Rectal smooth muscle tissue (tissue), 1 donor: ENCODE measurements at regions not wholly inside any gene's neighbourhood (a gene's known extent, or its start where the extent isn't known, plus 50 kb on each side); places are given as distances from the start of the nearest gene placed in this dataset.

ENCODE experiments used
- H3K27ac ChIP-seq: one replicate; pipeline ENCODE4 v1.7.0; 2013; ENCODE audit warnings: low read depth, low read length, inconsistent platforms
- H3K27me3 ChIP-seq: one replicate; pipeline ENCODE4 v1.7.0; 2013; ENCODE audit warnings: low read length; ENCODE audit not compliant: control insufficient read depth, insufficient read depth
- H3K36me3 ChIP-seq: one replicate; pipeline ENCODE4 v1.7.0; 2013; ENCODE audit warnings: low read length; ENCODE audit not compliant: control insufficient read depth, insufficient read depth
- H3K4me1 ChIP-seq: one replicate; pipeline ENCODE4 v1.7.0; 2013; ENCODE audit warnings: low read length; ENCODE audit not compliant: control insufficient read depth, insufficient read depth
- H3K4me3 ChIP-seq: one replicate; pipeline ENCODE4 v1.7.0; 2013; ENCODE audit warnings: low read length
- H3K9ac ChIP-seq: one replicate; pipeline ENCODE4 v1.7.0; 2013; ENCODE audit warnings: low read length

DNA sequence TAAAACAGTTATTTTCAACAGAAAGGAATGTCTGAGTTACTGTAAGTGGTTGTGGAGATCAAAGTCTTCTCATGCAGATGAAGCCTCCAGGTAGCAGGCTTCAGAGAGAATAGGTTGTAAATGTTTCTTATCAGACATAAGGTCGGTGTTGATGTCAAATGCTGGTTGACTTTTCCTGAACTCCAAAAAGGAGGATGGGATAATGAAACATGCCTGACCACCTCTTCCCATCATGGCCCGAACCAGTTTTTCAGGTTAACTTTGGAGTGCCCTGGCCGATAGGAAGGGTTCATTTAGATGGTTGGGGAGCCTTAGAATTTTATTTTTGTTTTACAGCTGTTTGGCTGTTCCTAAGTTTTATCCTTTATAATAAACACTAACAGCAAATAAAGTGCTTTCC lies 478.4 kb downstream of the ACTL7B start:
- H3K9ac ChIP-seq: no peak overlapping the region
- no peaks in the 10 kb centered on the region for H3K27me3 ChIP-seq
- no peak overlapping the region for H3K27ac ChIP-seq
- H3K4me3 ChIP-seq: no peak overlapping the region
- no peaks in the 10 kb centered on the region for H3K36me3 ChIP-seq
- H3K4me1 ChIP-seq: no peaks in the 10 kb centered on the region

DNA sequence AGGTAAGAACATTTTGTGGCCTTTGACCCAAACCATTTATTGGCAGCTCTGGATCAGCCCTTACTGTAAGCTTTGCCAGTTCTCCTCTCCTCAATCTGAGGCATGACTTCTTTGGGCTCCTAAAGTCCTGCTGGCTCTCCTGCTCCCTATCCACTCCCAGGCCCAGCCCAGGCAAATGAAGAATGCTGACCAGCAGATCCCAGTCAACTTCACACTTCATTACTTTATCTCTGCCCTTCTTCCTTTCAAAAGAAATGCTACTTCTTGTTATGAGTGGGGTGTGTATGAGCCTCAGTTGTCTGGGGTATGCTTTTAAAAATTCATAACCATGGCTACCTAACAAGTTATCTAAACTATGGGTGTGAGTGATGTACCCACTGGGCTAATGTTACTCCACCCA lies 479.6 kb downstream of the ACTL7B start:
- Histone ChIP-seq H3K36me3 (no peaks in the 10 kb centered on the region), H3K27ac (no peak overlapping the region), H3K4me1 (no peaks in the 10 kb centered on the region), H3K9ac (no peak overlapping the region), H3K4me3 (no peak overlapping the region), H3K27me3 (no peaks in the 10 kb centered on the region)

DNA sequence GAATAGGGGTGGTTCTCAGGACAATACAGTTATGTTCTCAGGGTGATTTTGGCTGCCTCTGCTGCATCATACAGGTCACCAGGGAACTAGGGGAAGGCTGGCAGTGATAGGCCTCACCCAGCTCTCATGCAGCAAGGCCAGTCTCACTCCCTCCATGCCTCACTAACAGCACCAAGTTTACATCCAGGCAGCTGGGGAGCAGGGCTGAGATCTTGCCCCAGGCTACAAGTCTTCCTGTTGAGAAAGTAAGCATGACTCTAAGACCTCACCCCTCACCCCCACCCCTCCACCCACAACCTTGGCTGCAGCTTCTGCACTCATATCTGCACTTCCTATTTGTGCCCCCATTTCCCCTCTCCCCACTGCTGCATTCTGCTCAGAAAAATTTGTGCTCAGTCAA lies 481.2 kb downstream of the ACTL7B start:
- H3K27me3 ChIP-seq: no peaks in the 10 kb centered on the region
- H3K27ac ChIP-seq: no peak overlapping the region
- H3K9ac ChIP-seq: no peak overlapping the region
- H3K4me1 ChIP-seq: no peaks in the 10 kb centered on the region
- H3K36me3 ChIP-seq: no peaks in the 10 kb centered on the region
- no peak overlapping the region for H3K4me3 ChIP-seq

DNA sequence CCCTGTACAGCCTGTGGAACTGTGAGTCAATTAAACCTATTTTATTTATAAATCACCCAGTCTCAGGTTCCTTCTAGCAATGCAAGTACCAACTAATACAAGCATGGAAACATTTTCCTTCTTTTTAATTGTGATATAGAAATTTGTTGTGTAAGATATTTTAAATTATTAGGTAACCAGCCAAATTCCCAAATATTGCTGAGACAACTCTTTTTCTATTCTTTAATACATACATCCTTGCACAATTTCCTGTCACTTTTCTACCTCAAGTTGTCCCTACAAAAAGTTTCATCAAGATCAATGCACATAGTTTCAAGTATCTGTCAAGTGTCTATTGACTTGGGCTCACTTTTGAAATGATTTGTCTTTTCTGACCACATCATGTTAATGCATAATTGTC lies 488.6 kb downstream of the ACTL7B start:
- Histone ChIP-seq H3K27ac (no peak overlapping the region), H3K36me3 (no peaks in the 10 kb centered on the region), H3K4me1 (no peaks in the 10 kb centered on the region), H3K27me3 (no peaks in the 10 kb centered on the region), H3K9ac (no peak overlapping the region), H3K4me3 (no peak overlapping the region)

DNA sequence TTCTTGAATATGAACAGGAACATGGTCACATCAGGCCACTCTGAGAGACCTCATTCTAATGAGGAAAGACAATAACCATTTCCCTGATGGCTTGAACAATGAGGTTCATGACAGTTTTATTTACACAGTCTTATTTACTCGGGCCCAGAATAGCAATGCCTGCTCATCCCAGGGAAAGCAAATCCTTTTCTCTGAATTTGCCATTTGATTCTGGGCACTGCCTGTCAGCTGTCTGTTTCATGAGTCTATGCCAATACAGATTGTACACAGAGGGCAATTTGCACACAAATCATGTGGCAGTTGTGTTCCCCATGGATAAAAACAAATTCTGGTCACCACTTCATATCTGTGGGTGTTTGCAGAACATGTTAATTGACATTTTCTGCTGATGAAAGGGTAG lies 492.5 kb downstream of the ACTL7B start:
- Histone ChIP-seq H3K27me3 (no peaks in the 10 kb centered on the region), H3K4me1 (no peaks in the 10 kb centered on the region), H3K36me3 (no peaks in the 10 kb centered on the region), H3K27ac (no peak overlapping the region), H3K4me3 (no peak overlapping the region), H3K9ac (no peak overlapping the region)

DNA sequence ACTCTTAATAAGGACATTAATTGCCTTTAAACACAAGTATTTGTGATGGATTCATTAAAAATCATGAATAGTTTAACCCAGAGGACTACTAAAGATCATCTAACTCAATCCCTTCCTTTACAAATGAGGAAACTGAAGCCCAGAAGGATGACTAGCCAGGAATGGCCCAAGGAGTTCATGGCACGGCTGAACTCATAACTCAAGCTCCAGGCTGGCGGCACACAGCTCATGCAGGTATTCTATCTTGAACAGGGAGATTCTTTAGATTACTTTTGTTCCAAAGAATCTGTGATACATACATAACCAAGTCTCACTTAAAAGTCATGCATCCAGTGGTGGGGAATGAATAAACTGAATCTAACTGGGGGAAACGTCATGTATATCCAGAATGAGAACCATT lies 495.5 kb downstream of the ACTL7B start:
- H3K9ac ChIP-seq: no peak overlapping the region
- H3K4me3 ChIP-seq: no peak overlapping the region
- H3K27ac ChIP-seq: no peak overlapping the region

DNA sequence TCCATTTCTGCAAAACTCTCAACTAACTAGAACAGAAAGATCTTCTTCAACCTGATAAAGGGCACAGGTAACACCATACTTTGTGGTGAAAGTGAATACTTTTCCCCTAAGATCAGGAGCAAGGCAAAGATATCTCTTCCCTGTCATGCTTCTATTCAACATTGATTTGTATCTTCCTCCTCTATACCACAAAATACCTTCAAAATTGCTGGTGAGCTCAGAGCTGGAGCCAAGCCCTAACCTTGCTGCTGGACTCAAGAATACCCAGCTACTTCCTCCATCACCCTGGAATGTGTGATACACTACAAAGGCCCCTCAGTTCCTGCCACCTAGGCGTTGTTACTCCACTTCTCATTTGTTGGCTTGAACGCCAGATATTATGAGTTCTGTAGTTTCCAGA lies 499.0 kb downstream of the ACTL7B start:
- H3K36me3 ChIP-seq: no peaks in the 10 kb centered on the region
- H3K27me3 ChIP-seq: no peaks in the 10 kb centered on the region
- no peak overlapping the region for H3K27ac ChIP-seq
- no peak overlapping the region for H3K9ac ChIP-seq
- no peak overlapping the region for H3K4me3 ChIP-seq
- H3K4me1 ChIP-seq: no peaks in the 10 kb centered on the region

More for the DNA sequence above, 495.5 kb downstream of the ACTL7B start:
- Histone ChIP-seq H3K27me3 (no peaks in the 10 kb centered on the region), H3K4me1 (no peaks in the 10 kb centered on the region), H3K36me3 (no peaks in the 10 kb centered on the region)

DNA sequence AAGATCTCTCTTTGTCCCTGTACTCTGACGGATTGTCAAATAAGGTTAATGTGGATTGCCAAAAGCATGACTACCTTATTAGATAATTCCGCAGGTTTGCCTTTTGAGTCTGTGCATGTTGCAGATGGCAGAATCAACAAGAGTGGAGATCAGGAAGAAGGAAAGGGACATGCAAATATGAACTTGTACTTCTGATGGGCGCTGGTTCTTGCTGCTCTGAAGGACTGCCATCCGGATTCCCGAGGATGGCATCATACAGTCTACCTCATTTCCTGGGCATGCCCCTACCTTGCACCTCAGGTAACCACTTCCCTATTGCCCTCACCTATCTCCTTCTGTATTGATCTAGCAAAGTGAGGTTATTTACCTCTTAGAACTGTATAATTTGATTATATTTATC lies 504.2 kb downstream of the ACTL7B start:
- no peak overlapping the region for H3K27ac ChIP-seq
- no peaks in the 10 kb centered on the region for H3K27me3 ChIP-seq
- H3K36me3 ChIP-seq: no peaks in the 10 kb centered on the region
- H3K4me1 ChIP-seq: no peaks in the 10 kb centered on the region
- no peak overlapping the region for H3K9ac ChIP-seq
- no peak overlapping the region for H3K4me3 ChIP-seq

DNA sequence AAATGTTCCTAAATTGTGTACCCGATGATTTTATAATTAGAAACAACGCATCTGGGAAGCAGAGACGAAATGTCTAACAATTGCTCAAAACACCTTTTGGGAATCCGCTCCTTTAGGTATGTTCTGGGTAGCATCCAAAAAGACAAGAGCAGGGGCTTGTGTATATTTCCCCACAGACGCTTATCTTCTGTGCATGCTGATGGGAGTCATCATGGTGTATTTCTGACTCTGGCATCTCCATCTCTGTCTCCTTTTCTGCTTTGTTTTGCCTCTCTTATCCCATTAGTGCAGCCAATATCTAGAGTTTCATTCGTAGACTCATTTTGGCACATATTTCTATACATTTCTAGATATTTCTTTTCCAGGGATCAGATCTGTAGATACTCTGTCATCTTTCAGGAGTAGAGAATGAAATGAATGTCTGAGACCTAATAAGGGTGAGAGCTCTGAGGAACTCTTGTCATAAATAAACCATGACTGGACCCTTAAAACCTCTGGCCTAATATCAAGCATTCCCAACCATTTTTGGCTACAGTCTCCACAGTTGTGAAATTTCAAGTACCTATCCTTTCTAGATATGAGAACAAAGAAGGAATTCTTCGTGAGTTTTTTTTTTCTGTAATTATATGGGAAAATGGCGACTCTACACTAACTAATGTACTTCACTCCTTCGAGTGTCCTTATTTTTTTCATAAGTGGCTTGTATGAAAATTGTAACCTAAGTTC lies 508.2 kb downstream of the ACTL7B start:
- Histone ChIP-seq H3K9ac (no peak overlapping the region), H3K27ac (no peak overlapping the region), H3K27me3 (no peaks in the 10 kb centered on the region)

DNA sequence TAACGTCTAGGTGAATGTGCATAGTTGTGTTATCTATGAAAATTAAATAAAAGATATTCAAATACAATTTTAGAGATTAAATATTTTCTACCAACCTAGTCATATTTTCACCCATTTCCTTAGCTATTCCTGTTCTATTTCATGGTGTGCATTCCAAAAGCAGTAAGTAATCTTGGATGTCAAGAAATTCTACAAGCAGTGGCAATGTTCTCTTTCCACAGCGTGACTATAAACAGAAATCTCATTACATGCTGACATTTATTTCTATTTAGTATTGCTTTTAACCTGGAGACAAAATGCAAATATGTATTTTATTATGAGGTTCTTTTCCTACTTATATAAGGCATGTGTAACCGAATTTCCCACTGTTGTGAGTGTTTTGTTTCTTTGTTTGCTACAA lies 510.0 kb downstream of the ACTL7B start:
- Histone ChIP-seq H3K9ac (no peak overlapping the region), H3K4me3 (no peak overlapping the region), H3K27me3 (no peaks in the 10 kb centered on the region), H3K36me3 (no peaks in the 10 kb centered on the region), H3K27ac (no peak overlapping the region), H3K4me1 (peaks cover 3% of the 10 kb centered on the region)

More for the DNA sequence above, 508.2 kb downstream of the ACTL7B start:
- no peaks in the 10 kb centered on the region for H3K36me3 ChIP-seq
- H3K4me3 ChIP-seq: no peak overlapping the region
- peaks cover 3% of the 10 kb centered on the region for H3K4me1 ChIP-seq

DNA sequence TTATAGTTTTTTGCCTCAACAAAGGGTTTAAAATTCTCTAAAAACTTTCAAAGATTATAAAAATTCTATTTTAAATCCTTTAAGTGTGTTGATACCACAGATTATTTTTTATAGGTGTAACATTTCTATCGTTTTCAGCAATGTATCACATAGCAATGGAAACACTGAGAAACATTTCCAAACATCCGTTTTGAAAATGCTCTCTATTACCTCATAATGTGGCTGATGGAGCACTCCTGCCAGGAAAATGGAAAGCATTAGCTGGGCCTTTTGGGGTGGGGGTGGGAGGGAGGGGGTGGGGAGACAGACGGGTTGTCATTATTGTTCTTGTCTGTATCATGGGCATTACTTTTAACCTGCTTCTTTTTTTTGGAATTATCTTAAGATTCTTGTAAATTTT lies 516.5 kb downstream of the ACTL7B start:
- no peak overlapping the region for H3K9ac ChIP-seq

DNA sequence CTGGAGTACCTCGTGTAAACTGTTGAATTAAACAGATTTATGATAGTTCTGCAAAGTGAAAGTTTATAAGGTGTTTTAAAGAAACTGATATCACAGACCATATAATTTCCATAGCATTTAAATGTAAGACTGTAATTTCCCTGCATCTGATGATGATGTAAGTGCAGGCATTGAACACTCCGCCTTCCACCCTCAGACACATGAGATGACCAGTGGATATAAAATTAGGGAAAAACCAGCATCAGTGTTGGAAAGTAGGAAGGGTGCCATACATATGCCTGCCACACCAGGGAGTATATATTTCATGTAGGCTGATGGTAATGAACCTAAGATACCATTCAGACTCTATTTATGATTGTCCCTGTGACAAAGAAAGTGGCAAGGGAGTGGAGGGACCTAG lies 519.2 kb downstream of the ACTL7B start:
- H3K4me1 ChIP-seq: no peaks in the 10 kb centered on the region

More for the DNA sequence above, 516.5 kb downstream of the ACTL7B start:
- Histone ChIP-seq H3K4me1 (no peaks in the 10 kb centered on the region), H3K4me3 (no peak overlapping the region), H3K27ac (no peak overlapping the region), H3K27me3 (no peaks in the 10 kb centered on the region), H3K36me3 (no peaks in the 10 kb centered on the region)

DNA sequence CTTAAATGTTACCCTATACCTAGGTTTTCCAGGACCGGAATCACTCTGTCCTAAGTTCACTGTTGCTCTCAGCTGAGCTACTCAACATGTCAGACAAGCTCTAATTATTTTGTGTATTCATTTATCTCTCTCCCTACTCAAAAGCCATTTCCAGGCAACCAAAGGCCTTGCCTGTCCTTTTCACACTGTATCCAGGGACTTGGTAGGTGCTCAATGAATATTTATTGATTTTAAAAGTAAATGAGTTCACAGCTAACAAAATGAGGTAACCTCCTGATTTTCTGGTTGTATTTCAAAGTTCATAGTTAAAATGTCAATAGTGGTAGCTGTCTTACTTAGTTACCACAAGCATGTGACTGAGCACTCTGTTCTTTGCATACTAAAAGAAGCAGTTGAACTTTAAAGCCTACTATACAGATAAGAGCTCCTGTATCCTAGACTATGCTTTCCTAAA lies 522.2 kb downstream of the ACTL7B start:
- Histone ChIP-seq H3K27me3 (no peaks in the 10 kb centered on the region), H3K4me3 (no peak overlapping the region), H3K9ac (no peak overlapping the region), H3K36me3 (no peaks in the 10 kb centered on the region), H3K4me1 (no peaks in the 10 kb centered on the region), H3K27ac (no peak overlapping the region)

More for the DNA sequence above, 519.2 kb downstream of the ACTL7B start:
- Histone ChIP-seq H3K4me3 (no peak overlapping the region), H3K27ac (no peak overlapping the region), H3K9ac (no peak overlapping the region), H3K36me3 (no peaks in the 10 kb centered on the region), H3K27me3 (no peaks in the 10 kb centered on the region)
